GM23338 (cell line): ENCODE measurements at regions not wholly inside any gene's neighbourhood (a gene's known extent, or its start where the extent isn't known, plus 50 kb on each side); places are given as distances from the start of the nearest gene placed in this dataset.

Experiments
- CREB1 ChIP-seq: fragments of 250-450 bp; sonication (Bioruptor Pico); IDR thresholded peaks from 2 replicates; pipeline ENCODE4 v1.5.0; 2020; ENCODE audit warnings: low read depth, mild to moderate bottlenecking, moderate library complexity
- ETS1 ChIP-seq: IDR thresholded peaks from 2 replicates; pipeline ENCODE4 v1.6.1; 2016; ENCODE audit warnings: antibody characterized with exemption
- EZH2 ChIP-seq: fragments of 200-600 bp; sonication (generic); IDR thresholded peaks from one replicate; pipeline ENCODE4 v1.8.0; 2017; ENCODE audit warnings: antibody characterized with exemption, mild to moderate bottlenecking, low read depth; ENCODE audit not compliant: unreplicated experiment
- EZH2phosphoT487 ChIP-seq: fragments of 200-600 bp; sonication (generic); IDR thresholded peaks from one replicate; pipeline ENCODE4 v1.8.1; 2018; ENCODE audit warnings: antibody characterized with exemption; ENCODE audit not compliant: unreplicated experiment
- JUNB ChIP-seq: IDR thresholded peaks from one replicate; pipeline ENCODE4 v1.6.1; 2016; ENCODE audit warnings: antibody characterized with exemption; ENCODE audit not compliant: unreplicated experiment
- NANOG ChIP-seq: IDR thresholded peaks from 2 replicates; pipeline ENCODE4 v1.6.1; 2016; ENCODE audit warnings: antibody characterized with exemption, borderline replicate concordance
- POLR2AphosphoS5 ChIP-seq: IDR thresholded peaks from 2 replicates; pipeline ENCODE4 v1.6.1; 2016; ENCODE audit warnings: antibody characterized with exemption, low read depth
- STAT1 ChIP-seq: IDR thresholded peaks from one replicate; pipeline ENCODE4 v1.6.1; 2016; ENCODE audit warnings: antibody characterized with exemption; ENCODE audit not compliant: unreplicated experiment
- ZNF114 ChIP-seq: fragments of 250-450 bp; sonication (Bioruptor Pico); IDR thresholded peaks from 2 replicates; pipeline ENCODE4 v1.5.0; 2020; ENCODE audit warnings: mild to moderate bottlenecking, moderate library complexity
- ZNF462 ChIP-seq: fragments of 250-450 bp; sonication (Bioruptor Pico); IDR thresholded peaks from 2 replicates; pipeline ENCODE4 v1.5.0; 2020; ENCODE audit warnings: mild to moderate bottlenecking, moderate library complexity
- TF ChIP-seq, protein P1 (sequence below), 2 experiments: fragments of 200-600 bp in 1 of 2; sonication (generic) in 1 of 2; conservative IDR thresholded peaks; 2 replicates each; pipeline versions ENCODE4 v1.5.1 to v1.6.1; 2016 to 2017; ENCODE audit warnings: antibody characterized with exemption in 2 of 2, low read depth in 2 of 2, mild to moderate bottlenecking in 2 of 2, moderate library complexity in 1 of 2
- TF ChIP-seq, protein P2 (sequence below): IDR thresholded peaks from one replicate; pipeline ENCODE4 v1.6.1; 2018; ENCODE audit warnings: antibody characterized with exemption; ENCODE audit not compliant: unreplicated experiment

DNA sequence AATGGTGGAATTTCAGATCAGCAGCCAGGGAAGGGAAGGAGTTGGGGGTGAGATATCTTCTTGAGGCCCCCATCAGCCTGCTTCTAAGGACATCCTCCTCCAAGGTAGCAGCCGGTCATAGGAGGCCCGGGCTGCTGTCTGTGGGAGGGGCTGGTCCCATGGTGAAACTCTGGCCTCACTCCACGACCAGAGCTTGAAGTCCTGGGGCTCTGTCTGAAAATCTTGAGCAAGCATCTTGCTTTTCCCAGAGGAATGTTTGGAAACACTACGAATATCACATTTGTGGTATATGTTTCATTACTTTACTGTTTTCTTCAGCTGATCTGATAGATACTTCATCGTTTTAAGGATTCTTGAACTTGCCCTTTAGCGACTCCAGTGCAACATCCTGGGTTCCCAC, 103.7 kb downstream of the CTAGE1 start:
- TF ChIP-seq, protein P1, sequence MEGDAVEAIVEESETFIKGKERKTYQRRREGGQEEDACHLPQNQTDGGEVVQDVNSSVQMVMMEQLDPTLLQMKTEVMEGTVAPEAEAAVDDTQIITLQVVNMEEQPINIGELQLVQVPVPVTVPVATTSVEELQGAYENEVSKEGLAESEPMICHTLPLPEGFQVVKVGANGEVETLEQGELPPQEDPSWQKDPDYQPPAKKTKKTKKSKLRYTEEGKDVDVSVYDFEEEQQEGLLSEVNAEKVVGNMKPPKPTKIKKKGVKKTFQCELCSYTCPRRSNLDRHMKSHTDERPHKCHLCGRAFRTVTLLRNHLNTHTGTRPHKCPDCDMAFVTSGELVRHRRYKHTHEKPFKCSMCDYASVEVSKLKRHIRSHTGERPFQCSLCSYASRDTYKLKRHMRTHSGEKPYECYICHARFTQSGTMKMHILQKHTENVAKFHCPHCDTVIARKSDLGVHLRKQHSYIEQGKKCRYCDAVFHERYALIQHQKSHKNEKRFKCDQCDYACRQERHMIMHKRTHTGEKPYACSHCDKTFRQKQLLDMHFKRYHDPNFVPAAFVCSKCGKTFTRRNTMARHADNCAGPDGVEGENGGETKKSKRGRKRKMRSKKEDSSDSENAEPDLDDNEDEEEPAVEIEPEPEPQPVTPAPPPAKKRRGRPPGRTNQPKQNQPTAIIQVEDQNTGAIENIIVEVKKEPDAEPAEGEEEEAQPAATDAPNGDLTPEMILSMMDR (conservative IDR thresholded peaks at IDR 0.05; ENCODE audit: low read depth in 2 of 2) = no peak
- TF ChIP-seq POLR2AphosphoS5 = no peak
- TF ChIP-seq EZH2phosphoT487 = no peak
- TF ChIP-seq, protein P2, sequence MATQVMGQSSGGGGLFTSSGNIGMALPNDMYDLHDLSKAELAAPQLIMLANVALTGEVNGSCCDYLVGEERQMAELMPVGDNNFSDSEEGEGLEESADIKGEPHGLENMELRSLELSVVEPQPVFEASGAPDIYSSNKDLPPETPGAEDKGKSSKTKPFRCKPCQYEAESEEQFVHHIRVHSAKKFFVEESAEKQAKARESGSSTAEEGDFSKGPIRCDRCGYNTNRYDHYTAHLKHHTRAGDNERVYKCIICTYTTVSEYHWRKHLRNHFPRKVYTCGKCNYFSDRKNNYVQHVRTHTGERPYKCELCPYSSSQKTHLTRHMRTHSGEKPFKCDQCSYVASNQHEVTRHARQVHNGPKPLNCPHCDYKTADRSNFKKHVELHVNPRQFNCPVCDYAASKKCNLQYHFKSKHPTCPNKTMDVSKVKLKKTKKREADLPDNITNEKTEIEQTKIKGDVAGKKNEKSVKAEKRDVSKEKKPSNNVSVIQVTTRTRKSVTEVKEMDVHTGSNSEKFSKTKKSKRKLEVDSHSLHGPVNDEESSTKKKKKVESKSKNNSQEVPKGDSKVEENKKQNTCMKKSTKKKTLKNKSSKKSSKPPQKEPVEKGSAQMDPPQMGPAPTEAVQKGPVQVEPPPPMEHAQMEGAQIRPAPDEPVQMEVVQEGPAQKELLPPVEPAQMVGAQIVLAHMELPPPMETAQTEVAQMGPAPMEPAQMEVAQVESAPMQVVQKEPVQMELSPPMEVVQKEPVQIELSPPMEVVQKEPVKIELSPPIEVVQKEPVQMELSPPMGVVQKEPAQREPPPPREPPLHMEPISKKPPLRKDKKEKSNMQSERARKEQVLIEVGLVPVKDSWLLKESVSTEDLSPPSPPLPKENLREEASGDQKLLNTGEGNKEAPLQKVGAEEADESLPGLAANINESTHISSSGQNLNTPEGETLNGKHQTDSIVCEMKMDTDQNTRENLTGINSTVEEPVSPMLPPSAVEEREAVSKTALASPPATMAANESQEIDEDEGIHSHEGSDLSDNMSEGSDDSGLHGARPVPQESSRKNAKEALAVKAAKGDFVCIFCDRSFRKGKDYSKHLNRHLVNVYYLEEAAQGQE = no peak
- TF ChIP-seq EZH2 = no peak
- no peak for TF ChIP-seq CREB1
- no peak for TF ChIP-seq NANOG
- TF ChIP-seq JUNB = no peak
- no peak for TF ChIP-seq ETS1
- TF ChIP-seq ZNF114 (CRISPR knock-in tag) = no peak
- TF ChIP-seq ZNF462 (CRISPR knock-in tag) = no peak
- no peak for TF ChIP-seq STAT1
